H1 (cell line): ENCODE measurements at regions not wholly inside any gene's neighbourhood (a gene's known extent, or its start where the extent isn't known, plus 50 kb on each side); places are given as distances from the start of the nearest gene placed in this dataset.
A peak's percentile ranks its signal among the peaks of the same experiment; 100 is the strongest.

ENCODE experiments used
- CTCF ChIA-PET: fragments of 300-600 bp; sonication (Branson Sonifier 250); formaldehyde crosslinking; loops from one replicate; lab custom pipeline; 2021; ENCODE audit not compliant: partially characterized antibody; lab: Charles Lee
- POLR2A ChIA-PET: fragments of 300-600 bp; sonication (Branson Sonifier 250); formaldehyde crosslinking; loops from one replicate; lab custom pipeline; 2021; ENCODE audit warnings: inconsistent platforms; ENCODE audit not compliant: partially characterized antibody; lab: Charles Lee
- DNase-seq, 2 experiments: peaks; one replicate each; pipeline versions ENCODE4 v3.0.0 to v3.0.0-alpha.2; 2010 to 2022; ENCODE audit warnings: low spot score in 2 of 2, low read depth in 1 of 2, mixed read lengths in 1 of 2
- FAIRE-seq: peaks from 2 replicates; lab custom pipeline; 2011; peaks lifted over from hg19 to GRCh38; lab: Jason Lieb, UNC
- H2AFZ ChIP-seq: 2 replicates; pipeline ENCODE4 v1.8.1; 2012; ENCODE audit warnings: low read length, inconsistent platforms
- H2AK5ac ChIP-seq: 2 replicates; pipeline ENCODE4 v1.6.1; 2013; ENCODE audit warnings: low read depth, low read length
- H2BK120ac ChIP-seq: replicated peaks from 2 replicates; pipeline ENCODE3; 2013; ENCODE audit warnings: low read depth, low read length, inconsistent platforms
- H2BK12ac ChIP-seq: 2 replicates; pipeline ENCODE4 v1.6.1; 2013; ENCODE audit warnings: low read depth, low read length
- H2BK15ac ChIP-seq: 2 replicates; pipeline ENCODE4 v1.6.1; 2013; ENCODE audit warnings: low read length
- H2BK20ac ChIP-seq: 2 replicates; pipeline ENCODE4 v1.6.1; 2013; ENCODE audit warnings: low read length
- H2BK5ac ChIP-seq: 2 replicates; pipeline ENCODE4 v1.6.1; 2013; ENCODE audit warnings: low read depth, low read length
- H3K14ac ChIP-seq: 2 replicates; pipeline ENCODE4 v1.6.1; 2013; ENCODE audit warnings: inconsistent platforms; ENCODE audit not compliant: insufficient read length
- H3K18ac ChIP-seq: 2 replicates; pipeline ENCODE4 v1.6.1; 2013; ENCODE audit warnings: low read length; ENCODE audit errors: extremely low read depth
- H3K23ac ChIP-seq: 2 replicates; pipeline ENCODE4 v1.6.1; 2013; ENCODE audit warnings: inconsistent platforms; ENCODE audit not compliant: insufficient read length
- H3K23me2 ChIP-seq: 2 replicates; pipeline ENCODE4 v1.6.1; 2013; ENCODE audit warnings: low read depth, low read length
- H3K27ac ChIP-seq: 2 replicates; pipeline ENCODE4 v1.6.1; 2011; ENCODE audit warnings: low read depth, low read length, inconsistent platforms
- H3K27me3 ChIP-seq, 4 experiments: replicated peaks in 1 of 4; 1 replicate in 1 of 4; 2 replicates in 3 of 4; pipeline versions ENCODE4 v1.6.1 to v1.8.1; 2011 to 2013; ENCODE audit warnings: low read length in 3 of 4, mild to moderate bottlenecking in 3 of 4, inconsistent platforms in 2 of 4, mixed read lengths in 2 of 4, moderate library complexity in 1 of 4; ENCODE audit not compliant: control insufficient read depth in 3 of 4, insufficient read depth in 3 of 4; ENCODE audit errors: extremely low read depth in 1 of 4
- H3K36me3 ChIP-seq, 4 experiments: 2 replicates each; pipeline versions ENCODE4 v1.6.1 to v1.8.1; 2011 to 2013; ENCODE audit warnings: mild to moderate bottlenecking in 4 of 4, low read length in 3 of 4, moderate library complexity in 2 of 4, control low read depth in 1 of 4, inconsistent platforms in 1 of 4; ENCODE audit not compliant: insufficient read depth in 4 of 4, control insufficient read depth in 2 of 4
- H3K4ac ChIP-seq: replicated peaks from 2 replicates; pipeline ENCODE3; 2013; ENCODE audit warnings: low read length, low read depth, mixed read lengths, inconsistent platforms; ENCODE audit not compliant: insufficient read length
- H3K4me1 ChIP-seq, 4 experiments: replicated peaks in 1 of 4; 1 replicate in 1 of 4; 2 replicates in 3 of 4; pipeline versions ENCODE4 v1.6.1 to v1.8.1; 2011 to 2013; ENCODE audit warnings: low read length in 3 of 4, inconsistent platforms in 2 of 4, mixed read lengths in 1 of 4; ENCODE audit not compliant: insufficient read depth in 4 of 4, control insufficient read depth in 3 of 4
- H3K4me2 ChIP-seq, 2 experiments: 2 replicates each; pipeline versions ENCODE4 v1.6.1 to v1.8.1; 2011 to 2013; ENCODE audit warnings: low read depth in 2 of 2, low read length in 2 of 2, control low read depth in 1 of 2, inconsistent platforms in 1 of 2, mild to moderate bottlenecking in 1 of 2; ENCODE audit not compliant: insufficient read depth in 1 of 2
- H3K4me3 ChIP-seq, 4 experiments: fragments of 200-600, 300-600 bp in 1 of 4; sonication (generic), shearing (Covaris generic), sonication (Bioruptor Twin) in 1 of 4; 2 replicates each; pipeline versions ENCODE4 v1.5.1 to v1.8.1; 2011 to 2016; ENCODE audit warnings: low read length in 4 of 4, low read depth in 3 of 4, control low read depth in 2 of 4, inconsistent platforms in 2 of 4, mild to moderate bottlenecking in 2 of 4, mixed read lengths in 1 of 4, moderate library complexity in 1 of 4; ENCODE audit not compliant: insufficient read depth in 2 of 4; ENCODE audit errors: extremely low read depth in 1 of 4
- H3K56ac ChIP-seq: replicated peaks from 2 replicates; pipeline ENCODE3; 2013; ENCODE audit warnings: low read depth, mild to moderate bottlenecking, mixed read lengths, low read length, inconsistent platforms; ENCODE audit not compliant: insufficient read length
- H3K79me1 ChIP-seq: 2 replicates; pipeline ENCODE4 v1.6.1; 2013; ENCODE audit warnings: low read depth, low read length, control low read depth
- H3K79me2 ChIP-seq, 2 experiments: 2 replicates each; pipeline versions ENCODE4 v1.6.1 to v1.8.1; 2012 to 2013; ENCODE audit warnings: low read length in 2 of 2, mild to moderate bottlenecking in 2 of 2, inconsistent platforms in 1 of 2; ENCODE audit not compliant: insufficient read depth in 2 of 2, control insufficient read depth in 1 of 2
- H3K9ac ChIP-seq, 4 experiments: replicated peaks in 1 of 4; 1 replicate in 1 of 4; 2 replicates in 3 of 4; pipeline versions ENCODE4 v1.6.1 to v1.8.1; 2011 to 2013; ENCODE audit warnings: low read depth in 3 of 4, low read length in 3 of 4, control low read depth in 2 of 4, mild to moderate bottlenecking in 2 of 4, moderate library complexity in 2 of 4, inconsistent platforms in 1 of 4; ENCODE audit errors: extremely low read depth in 1 of 4
- H3K9me3 ChIP-seq, 2 experiments: 2 replicates each; pipeline versions ENCODE4 v1.6.1 to v1.8.1; 2012 to 2013; ENCODE audit warnings: mild to moderate bottlenecking in 2 of 2, moderate library complexity in 2 of 2, control low read depth in 1 of 2, inconsistent platforms in 1 of 2, low read depth in 1 of 2, low read length in 1 of 2, mixed read lengths in 1 of 2; ENCODE audit not compliant: insufficient read depth in 2 of 2
- H4K20me1 ChIP-seq, 2 experiments: replicated peaks in 1 of 2; 2 replicates each; pipeline versions ENCODE3 to v1.8.1; 2011 to 2013; ENCODE audit warnings: inconsistent platforms in 2 of 2, low read length in 2 of 2, mild to moderate bottlenecking in 1 of 2; ENCODE audit not compliant: insufficient read depth in 2 of 2, control insufficient read depth in 1 of 2
- H4K5ac ChIP-seq: 2 replicates; pipeline ENCODE4 v1.6.1; 2013; ENCODE audit warnings: low read length, low read depth, mixed read lengths, inconsistent platforms; ENCODE audit not compliant: insufficient read length
- H4K8ac ChIP-seq: 2 replicates; pipeline ENCODE4 v1.8.0; 2013; ENCODE audit warnings: mild to moderate bottlenecking, moderate library complexity, low read length, inconsistent platforms; ENCODE audit not compliant: insufficient read depth; ENCODE audit errors: extremely low read depth
- H4K91ac ChIP-seq: replicated peaks from 2 replicates; pipeline ENCODE3; 2013; ENCODE audit warnings: low read length, mixed read lengths, inconsistent platforms; ENCODE audit not compliant: insufficient read length
- ASH2L ChIP-seq: fragments of 200-600, 300-600 bp; sonication (generic); IDR thresholded peaks from one replicate; pipeline ENCODE4 v1.7.1; 2017; ENCODE audit warnings: low read length
- CHD1 ChIP-seq: IDR thresholded peaks from 2 replicates; pipeline ENCODE4 v1.6.1; 2012; ENCODE audit warnings: low read depth, low read length, improper control_type of control experiment
- CTBP2 ChIP-seq: IDR thresholded peaks from 2 replicates; pipeline ENCODE4 v1.7.0; 2011; ENCODE audit warnings: borderline replicate concordance, mild to moderate bottlenecking, moderate library complexity, mixed read lengths, low read length; ENCODE audit not compliant: insufficient read depth, insufficient read length
- EZH2 ChIP-seq: fragments of 200-600 bp; sonication (generic); IDR thresholded peaks from 2 replicates; pipeline ENCODE4 v1.7.1; 2012; ENCODE audit warnings: low read depth, mild to moderate bottlenecking, moderate library complexity, low read length, inconsistent platforms; ENCODE audit not compliant: severe bottlenecking
- GTF2F1 ChIP-seq: IDR thresholded peaks from 2 replicates; pipeline ENCODE4 v1.6.1; 2012; ENCODE audit warnings: low read depth, low read length, improper control_type of control experiment, borderline replicate concordance
- JUND ChIP-seq: IDR thresholded peaks from 2 replicates; pipeline ENCODE4 v1.6.1; 2011; ENCODE audit warnings: mild to moderate bottlenecking, improper control_type of control experiment, low read length
- KDM5A ChIP-seq: fragments of 200-600 bp; IDR thresholded peaks from 2 replicates; pipeline ENCODE4 v1.7.1; 2012; ENCODE audit warnings: mild to moderate bottlenecking, low read length, inconsistent platforms, mixed read lengths
- NANOG ChIP-seq: IDR thresholded peaks from 2 replicates; pipeline ENCODE4 v1.6.1; 2011; ENCODE audit warnings: low read length, low read depth, mild to moderate bottlenecking, inconsistent platforms; ENCODE audit not compliant: insufficient read depth, poor library complexity, severe bottlenecking
- NRF1 ChIP-seq: IDR thresholded peaks from 2 replicates; pipeline ENCODE4 v1.6.1; 2011; ENCODE audit warnings: mild to moderate bottlenecking, low read depth, low read length, improper control_type of control experiment
- SAP30 ChIP-seq: fragments of 300-600 bp; sonication (generic); IDR thresholded peaks from 2 replicates; pipeline ENCODE4 v1.7.1; 2012; ENCODE audit warnings: low read length, moderate library complexity, mild to moderate bottlenecking, inconsistent platforms; ENCODE audit not compliant: insufficient read depth, insufficient replicate concordance
- SIRT6 ChIP-seq: IDR thresholded peaks from one replicate; pipeline ENCODE4 v1.7.1; 2012; ENCODE audit warnings: low read length, inconsistent platforms
- SP1 ChIP-seq: IDR thresholded peaks from 2 replicates; pipeline ENCODE4 v1.6.1; 2011; ENCODE audit warnings: low read depth, low read length
- TBP ChIP-seq: IDR thresholded peaks from 2 replicates; pipeline ENCODE4 v1.6.1; 2011; ENCODE audit warnings: low read depth, low read length, improper control_type of control experiment
- YY1 ChIP-seq: IDR thresholded peaks from 2 replicates; pipeline ENCODE4 v1.6.1; 2011; ENCODE audit warnings: low read depth, mild to moderate bottlenecking, low read length
- WGBS, 2 experiments: shearing (Covaris generic) in 1 of 2; methylation state at CpG; one replicate each; pipeline versions ENCODE4 v1.1.6 to v1.1.7; 2013 to 2015; ENCODE audit warnings: low lambda C conversion rate in 2 of 2, mixed read lengths in 2 of 2, inconsistent platforms in 1 of 2, low coverage in 1 of 2, missing lambda C conversion rate in 1 of 2; ENCODE audit not compliant: insufficient replicate concordance in 2 of 2, insufficient coverage in 1 of 2, insufficient read length in 1 of 2; ENCODE audit errors: extremely low coverage in 1 of 2, missing lambda C conversion rate in 1 of 2; 5-methylcytosine and 5-hydroxymethylcytosine counted together

DNA sequence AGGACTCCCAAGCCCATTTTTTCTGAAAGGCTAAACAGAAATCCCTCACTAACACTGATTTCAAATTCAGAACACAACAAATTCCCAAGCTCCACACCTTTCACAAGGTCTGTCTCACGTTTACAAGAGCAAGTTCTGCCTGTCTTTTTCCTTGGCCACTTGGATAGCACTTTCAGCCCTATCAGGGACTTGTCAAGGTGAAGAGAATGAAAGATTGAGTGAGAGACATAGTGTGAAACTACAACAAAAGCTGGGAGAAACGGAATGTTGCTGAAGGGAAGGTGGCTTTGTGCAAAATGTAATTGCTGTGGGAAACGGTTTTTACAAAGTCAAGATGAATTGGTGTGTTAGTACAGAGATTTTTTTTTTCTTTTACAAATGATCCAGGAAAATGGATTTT lies 89.4 kb upstream of the GATA6 start (continued):
- no peak for TF ChIP-seq CHD1
- TF ChIP-seq, all 59 proteins: peak for 0

DNA sequence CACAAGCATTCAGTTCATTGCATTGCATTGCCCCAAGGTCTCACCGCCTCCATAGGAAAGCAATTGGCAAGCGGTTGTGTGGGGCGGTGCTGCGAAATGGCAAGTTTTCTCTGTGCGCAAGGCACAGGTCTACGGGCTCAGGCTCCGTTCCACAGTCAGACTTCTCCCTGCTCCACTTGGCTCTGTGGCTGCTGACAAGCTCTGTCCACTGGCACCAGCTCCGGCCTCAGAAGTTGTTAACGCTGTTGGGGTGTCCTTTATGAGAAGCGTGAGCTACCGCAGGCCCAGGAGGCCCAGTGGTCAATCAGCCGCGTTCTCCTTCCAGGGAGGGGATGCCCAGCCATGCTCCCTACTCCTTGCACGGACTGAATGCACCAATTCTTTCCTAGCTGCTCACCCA lies 87.0 kb upstream of the GATA6 start:
- Histone ChIP-seq H3K27me3 (no peaks in the 10 kb centered on the region), H3K23ac (no peak overlapping the region), H3K79me2 (no peaks in the 10 kb centered on the region), H3K79me1 (no peaks in the 10 kb centered on the region), H4K91ac (no peak overlapping the region), H3K56ac (no peak overlapping the region), H2BK20ac (no peak overlapping the region), H2BK15ac (no peak overlapping the region), H3K27ac (no peak overlapping the region), H3K4me1 (no peaks in the 10 kb centered on the region), H3K4me3 (no peak overlapping the region), H3K36me3 (no peaks in the 10 kb centered on the region), H3K9me3 (no peaks in the 10 kb centered on the region), H3K9ac (no peak overlapping the region), H2BK12ac (no peak overlapping the region), H2BK120ac (no peak overlapping the region), H4K8ac (no peak overlapping the region), H4K5ac (no peak overlapping the region), H3K23me2 (no peaks in the 10 kb centered on the region), H2AFZ (peak overlapping the region; percentile 82; the same call in 1 of the 2 replicates), H3K4me2 (no peak overlapping the region), H3K14ac (no peak overlapping the region), H2BK5ac (no peak overlapping the region), H3K18ac (no peak overlapping the region), H4K20me1 (no peaks in the 10 kb centered on the region), H3K4ac (no peak overlapping the region), H2AK5ac (no peak overlapping the region)
- CTCF ChIA-PET, result no interaction called here
- 91% methylated on average over 14 of the region's 14 CpGs; no CpG with 5 or more reads in 1 of the 2 experiments for WGBS, 2 experiments
- POLR2A ChIA-PET, result no interaction called here
- DNase-seq, result no peak
- FAIRE-seq, result no peak
- TF ChIP-seq YY1 (no peak), NANOG (no peak), SP1 (no peak), SAP30 (no peak), TBP (no peak), EZH2 (no peak), GTF2F1 (no peak), CTBP2 (no peak), KDM5A (no peak), NRF1 (no peak), JUND (no peak), ASH2L (no peak), SIRT6 (no peak), CHD1 (no peak)
